Naive B cell (primary cell): ENCODE measurements at regions not wholly inside any gene's neighbourhood (a gene's known extent, or its start where the extent isn't known, plus 50 kb on each side); places are given as distances from the start of the nearest gene placed in this dataset.

Source experiments
- ATAC-seq, 2 donors: fragments of 150-1000 bp; cut with Tn5 transposase; 2 replicates each; pipeline ENCODE4 v1.10.0; 2021; ENCODE audit warnings: low read depth in 2 of 2, mild to moderate bottlenecking in 2 of 2, moderate library complexity in 2 of 2
- DNase-seq: peaks from one replicate; pipeline ENCODE4 v3.0.0; 2022
- H3K27ac Mint-ChIP-seq, 6 donors: one replicate each; pipeline ENCODE4 v1.8.0; 2020 to 2022; ENCODE audit warnings: mild to moderate bottlenecking in 6 of 6, mixed read lengths in 6 of 6, moderate library complexity in 5 of 6, inconsistent platforms in 2 of 6
- H3K27me3 Mint-ChIP-seq, 3 donors: one replicate each; pipeline ENCODE4 v1.8.0; 2021 to 2022; ENCODE audit warnings: mixed read lengths in 3 of 3, mild to moderate bottlenecking in 1 of 3
- H3K36me3 Mint-ChIP-seq, 2 donors: one replicate each; pipeline ENCODE4 v1.8.0; 2020 to 2022; ENCODE audit warnings: mixed read lengths in 2 of 2, inconsistent platforms in 1 of 2, mild to moderate bottlenecking in 1 of 2
- H3K4me1 Mint-ChIP-seq, 3 donors: one replicate each; pipeline ENCODE4 v1.8.0; 2020 to 2022; ENCODE audit warnings: mixed read lengths in 3 of 3, inconsistent platforms in 1 of 3, mild to moderate bottlenecking in 1 of 3, moderate library complexity in 1 of 3
- H3K4me3 Mint-ChIP-seq, 8 donors: one replicate each; pipeline ENCODE4 v1.8.0; 2020 to 2022; ENCODE audit warnings: mild to moderate bottlenecking in 8 of 8, mixed read lengths in 8 of 8, moderate library complexity in 8 of 8, inconsistent platforms in 2 of 8
- H3K9me3 Mint-ChIP-seq, 7 donors: one replicate each; pipeline ENCODE4 v1.8.0; 2020 to 2022; ENCODE audit warnings: mixed read lengths in 7 of 7, mild to moderate bottlenecking in 5 of 7, inconsistent platforms in 2 of 7, moderate library complexity in 1 of 7

GRCh38 chr5:44499381-44499780 is 110.2 kb upstream of the FGF10 start:
- Mint-ChIP-seq H3K4me3 (no peak overlapping the region), H3K27ac (no peak overlapping the region), H3K9me3 (peaks cover 0 to 5% (median 0%) of the 10 kb centered on the region in 7 donors), H3K4me1 (no peaks in the 10 kb centered on the region), H3K27me3 (no peaks in the 10 kb centered on the region), H3K36me3 (no peaks in the 10 kb centered on the region)
- ATAC-seq = no peak
- DNase-seq = no peak

GRCh38 chr5:44497606-44498005 is 108.4 kb upstream of the FGF10 start:
- no peaks in the 10 kb centered on the region for H3K27me3 Mint-ChIP-seq
- no peak overlapping the region for H3K27ac Mint-ChIP-seq
- ATAC-seq (no peak), DNase-seq (no peak)
- H3K36me3 Mint-ChIP-seq = no peaks in the 10 kb centered on the region
- H3K9me3 Mint-ChIP-seq = peaks cover 0 to 2% (median 1%) of the 10 kb centered on the region in 7 donors
- no peaks in the 10 kb centered on the region for H3K4me1 Mint-ChIP-seq
- no peak overlapping the region for H3K4me3 Mint-ChIP-seq

- no peaks in the 10 kb centered on the region for H3K4me1 Mint-ChIP-seq
- no peak overlapping the region for H3K27ac Mint-ChIP-seq
- no peaks in the 10 kb centered on the region for H3K36me3 Mint-ChIP-seq
- peaks cover 0 to 11% (median 1%) of the 10 kb centered on the region in 7 donors for H3K9me3 Mint-ChIP-seq
- no peak for ATAC-seq
- H3K4me3 Mint-ChIP-seq = no peak overlapping the region
- no peaks in the 10 kb centered on the region for H3K27me3 Mint-ChIP-seq
- no peak for DNase-seq
These were observed 106.1 kb upstream of the FGF10 start for GRCh38 chr5:44495280-44495679.

GRCh38 chr5:44489759-44490158 is 100.5 kb upstream of the FGF10 start:
- Mint-ChIP-seq H3K27ac (no peak overlapping the region), H3K27me3 (no peaks in the 10 kb centered on the region), H3K4me1 (no peaks in the 10 kb centered on the region), H3K36me3 (no peaks in the 10 kb centered on the region), H3K4me3 (no peak overlapping the region), H3K9me3 (peaks cover 0 to 17% (median 1%) of the 10 kb centered on the region in 7 donors)
- DNase-seq (no peak), ATAC-seq (no peak)

GRCh38 chr5:44486591-44486990 is 97.4 kb upstream of the FGF10 start:
- Mint-ChIP-seq H3K36me3 (no peaks in the 10 kb centered on the region), H3K27me3 (no peaks in the 10 kb centered on the region), H3K4me3 (no peak overlapping the region), H3K27ac (no peak overlapping the region), H3K9me3 (peaks cover 0 to 7% (median 0%) of the 10 kb centered on the region in 7 donors), H3K4me1 (no peaks in the 10 kb centered on the region)
- DNase-seq (no peak), ATAC-seq (no peak)

GRCh38 chr5:44454002-44454401 is 64.8 kb upstream of the FGF10 start:
- no peak for DNase-seq
- Mint-ChIP-seq H3K9me3 (peaks cover 0 to 16% (median 7%) of the 10 kb centered on the region in 7 donors), H3K27me3 (no peaks in the 10 kb centered on the region), H3K36me3 (no peaks in the 10 kb centered on the region), H3K4me1 (no peaks in the 10 kb centered on the region), H3K4me3 (peak overlapping the region in 1 of 8 donors; percentile 67), H3K27ac (no peak overlapping the region)
- ATAC-seq = no peak

- Mint-ChIP-seq H3K4me1 (no peaks in the 10 kb centered on the region), H3K4me3 (no peak overlapping the region), H3K36me3 (no peaks in the 10 kb centered on the region), H3K9me3 (peaks cover 0 to 4% (median 0%) of the 10 kb centered on the region in 7 donors), H3K27me3 (no peaks in the 10 kb centered on the region), H3K27ac (no peak overlapping the region)
- DNase-seq (no peak), ATAC-seq (no peak)
These were observed 57.2 kb upstream of the FGF10 start for GRCh38 chr5:44446399-44446798.

GRCh38 chr5:44443172-44443571 is 54.0 kb upstream of the FGF10 start:
- no peak overlapping the region for H3K4me3 Mint-ChIP-seq
- ATAC-seq = no peak
- H3K36me3 Mint-ChIP-seq = no peaks in the 10 kb centered on the region

GRCh38 chr5:44441460-44441859 is 52.2 kb upstream of the FGF10 start:
- Mint-ChIP-seq H3K36me3 (no peaks in the 10 kb centered on the region), H3K4me3 (no peak overlapping the region)

More at GRCh38 chr5:44443172-44443571, 54.0 kb upstream of the FGF10 start:
- peaks cover 0 to 3% (median 0%) of the 10 kb centered on the region in 7 donors for H3K9me3 Mint-ChIP-seq
- no peaks in the 10 kb centered on the region for H3K4me1 Mint-ChIP-seq
- no peaks in the 10 kb centered on the region for H3K27me3 Mint-ChIP-seq
- no peak for DNase-seq
- H3K27ac Mint-ChIP-seq = no peak overlapping the region

GRCh38 chr5:44440186-44440585 is 51.0 kb upstream of the FGF10 start:
- no peaks in the 10 kb centered on the region for H3K36me3 Mint-ChIP-seq

More at GRCh38 chr5:44441460-44441859, 52.2 kb upstream of the FGF10 start:
- H3K27ac Mint-ChIP-seq = no peak overlapping the region
- no peaks in the 10 kb centered on the region for H3K27me3 Mint-ChIP-seq
- H3K4me1 Mint-ChIP-seq = no peaks in the 10 kb centered on the region
- DNase-seq = no peak
- peaks cover 0 to 3% (median 0%) of the 10 kb centered on the region in 7 donors for H3K9me3 Mint-ChIP-seq
- ATAC-seq = no peak

More at GRCh38 chr5:44440186-44440585, 51.0 kb upstream of the FGF10 start:
- DNase-seq (no peak), ATAC-seq (no peak)
- Mint-ChIP-seq H3K27me3 (no peaks in the 10 kb centered on the region), H3K4me1 (no peaks in the 10 kb centered on the region), H3K4me3 (no peak overlapping the region), H3K9me3 (peaks cover 0 to 3% (median 0%) of the 10 kb centered on the region in 7 donors), H3K27ac (no peak overlapping the region)
